K562 (cell line): ENCODE measurements at regions not wholly inside any gene's neighbourhood (a gene's known extent, or its start where the extent isn't known, plus 50 kb on each side); places are given as distances from the start of the nearest gene placed in this dataset.

Experiments used
- CREB3L1 ChIP-seq: fragments of 450-650 bp; IDR thresholded peaks from 2 replicates; pipeline ENCODE4 v1.6.1; 2014; ENCODE audit warnings: low read depth, mild to moderate bottlenecking, moderate library complexity, borderline replicate concordance
- EP400 ChIP-seq: fragments of 450-650 bp; IDR thresholded peaks from 2 replicates; pipeline ENCODE4 v1.6.1; 2017; ENCODE audit warnings: antibody characterized with exemption, mild to moderate bottlenecking, moderate library complexity
- FOS ChIP-seq: IDR thresholded peaks from 3 replicates; pipeline ENCODE4 v1.6.1; 2011; ENCODE audit not compliant: insufficient read length; ENCODE audit errors: extremely low read depth
- PHF8 ChIP-seq: fragments of 200-600 bp; sonication (generic); IDR thresholded peaks from 2 replicates; pipeline ENCODE4 v1.6.1; 2012; ENCODE audit warnings: mixed run types, mild to moderate bottlenecking, inconsistent platforms, low read length, moderate library complexity, borderline replicate concordance
- SMAD1 ChIP-seq: fragments of 150-350 bp; IDR thresholded peaks from 2 replicates; pipeline ENCODE4 v1.6.1; 2014; ENCODE audit warnings: low read length, low read depth; ENCODE audit not compliant: partially characterized antibody
- TOE1 ChIP-seq, 2 experiments: fragments of 450-650 bp in 1 of 2; sonication (generic) in 1 of 2; formaldehyde crosslinking in 1 of 2; IDR thresholded peaks; 2 replicates each; pipeline versions ENCODE4 v1.7.1 to v1.8.0; 2016 to 2022; ENCODE audit warnings: borderline replicate concordance in 2 of 2, mild to moderate bottlenecking in 2 of 2, antibody characterized with exemption in 1 of 2, inconsistent platforms in 1 of 2, low read depth in 1 of 2, missing genetic modification reagents in 1 of 2, moderate library complexity in 1 of 2
- TRIM28 ChIP-seq: fragments of 450-650 bp; IDR thresholded peaks from 2 replicates; pipeline ENCODE4 v1.6.1; 2017
- TF ChIP-seq, protein P1 (sequence below), 3 experiments: IDR thresholded peaks in 2 of 3; conservative IDR thresholded peaks in 1 of 3; 2 replicates each; pipeline ENCODE4 v1.5.1; 2011 to 2012; ENCODE audit warnings: low read length in 3 of 3, mild to moderate bottlenecking in 3 of 3, control low read depth in 2 of 3, improper control_type of control experiment in 1 of 3, inconsistent platforms in 1 of 3, low read depth in 1 of 3, mixed read lengths in 1 of 3, moderate library complexity in 1 of 3; ENCODE audit not compliant: insufficient read depth in 2 of 3

DNA sequence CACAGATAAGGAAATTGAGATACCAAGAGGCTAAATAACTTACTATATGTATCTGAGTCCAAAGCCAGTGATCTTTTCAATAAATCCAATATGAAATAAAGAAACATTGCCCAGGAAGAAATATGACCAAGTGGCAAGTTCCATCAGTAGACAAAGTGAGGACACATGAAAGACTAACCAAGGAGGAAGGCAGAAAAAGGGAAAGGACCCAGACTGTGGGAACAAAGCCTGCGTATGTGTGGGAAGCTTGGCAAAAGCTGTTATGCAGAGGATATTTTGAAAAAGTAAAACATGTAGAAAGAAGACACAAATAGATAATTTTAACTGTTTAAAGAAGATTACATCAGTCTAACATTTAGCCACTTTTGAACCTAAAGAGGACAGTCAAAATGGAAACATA lies 264.4 kb upstream of the PRDM1 start:
- TF ChIP-seq TOE1 (IDR thresholded peaks at IDR 0.05; ENCODE audit: borderline replicate concordance) = no peak
- TF ChIP-seq TOE1 (CRISPR knock-in tag; IDR thresholded peaks at IDR 0.05; ENCODE audit: borderline replicate concordance, low read depth) = no peak
- no peak for TF ChIP-seq EP400
- TF ChIP-seq CREB3L1 = no peak
- TF ChIP-seq, protein P1, sequence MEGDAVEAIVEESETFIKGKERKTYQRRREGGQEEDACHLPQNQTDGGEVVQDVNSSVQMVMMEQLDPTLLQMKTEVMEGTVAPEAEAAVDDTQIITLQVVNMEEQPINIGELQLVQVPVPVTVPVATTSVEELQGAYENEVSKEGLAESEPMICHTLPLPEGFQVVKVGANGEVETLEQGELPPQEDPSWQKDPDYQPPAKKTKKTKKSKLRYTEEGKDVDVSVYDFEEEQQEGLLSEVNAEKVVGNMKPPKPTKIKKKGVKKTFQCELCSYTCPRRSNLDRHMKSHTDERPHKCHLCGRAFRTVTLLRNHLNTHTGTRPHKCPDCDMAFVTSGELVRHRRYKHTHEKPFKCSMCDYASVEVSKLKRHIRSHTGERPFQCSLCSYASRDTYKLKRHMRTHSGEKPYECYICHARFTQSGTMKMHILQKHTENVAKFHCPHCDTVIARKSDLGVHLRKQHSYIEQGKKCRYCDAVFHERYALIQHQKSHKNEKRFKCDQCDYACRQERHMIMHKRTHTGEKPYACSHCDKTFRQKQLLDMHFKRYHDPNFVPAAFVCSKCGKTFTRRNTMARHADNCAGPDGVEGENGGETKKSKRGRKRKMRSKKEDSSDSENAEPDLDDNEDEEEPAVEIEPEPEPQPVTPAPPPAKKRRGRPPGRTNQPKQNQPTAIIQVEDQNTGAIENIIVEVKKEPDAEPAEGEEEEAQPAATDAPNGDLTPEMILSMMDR (IDR thresholded peaks at IDR 0.05 in 2 of 3, conservative IDR thresholded peaks at IDR 0.05 in 1 of 3; ENCODE audit: insufficient read depth in 2 of 3, low read depth in 1 of 3, low read length in 3 of 3) = no peak
- TF ChIP-seq SMAD1 = no peak
- no peak for TF ChIP-seq FOS
- TF ChIP-seq PHF8 = no peak
- no peak for TF ChIP-seq TRIM28
